ENCODE measurements at regions not wholly inside any gene's neighbourhood (a gene's known extent, or its start where the extent isn't known, plus 50 kb on each side); places are given as distances from the start of the nearest gene placed in this dataset.

DNA sequence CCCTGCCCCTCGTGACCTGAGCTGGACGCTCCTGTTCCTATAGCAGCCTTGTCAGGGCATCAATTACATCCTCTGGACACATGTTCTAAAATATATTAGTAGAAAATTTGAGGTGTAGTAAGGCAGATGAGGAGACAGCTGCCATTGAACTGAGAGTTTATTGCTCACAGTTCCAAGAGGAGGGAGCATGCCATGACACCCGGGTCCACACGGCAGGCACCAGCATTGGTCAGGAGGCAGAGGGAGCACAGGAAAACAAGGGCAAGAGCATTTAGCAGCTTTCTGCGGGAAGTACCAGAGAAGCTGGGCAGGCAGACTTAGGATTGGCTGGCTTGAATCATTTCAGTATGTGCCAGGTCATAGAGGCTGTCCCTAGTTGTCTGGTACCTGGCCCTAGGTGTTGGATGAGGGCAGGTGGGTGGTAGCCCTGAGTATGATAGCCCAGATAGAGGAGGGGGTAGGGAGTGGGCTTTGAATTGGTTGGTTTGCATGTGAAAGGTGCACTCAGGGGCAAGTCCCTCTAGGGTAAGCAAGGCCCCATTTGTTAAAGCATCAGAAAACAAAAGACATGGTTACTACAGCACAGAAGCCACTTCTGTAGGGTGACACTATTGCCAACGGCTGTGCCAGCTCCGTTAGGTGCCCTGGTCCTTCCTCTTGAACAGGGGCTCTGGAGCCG lies 223.6 kb upstream of the RAB4A start:
- no peaks in the 10 kb centered on the region for H3K27me3 ChIP-seq (replicated peaks; ENCODE audit: insufficient read depth, low read length)
- TF ChIP-seq EZH2 (optimal IDR thresholded peaks at IDR 0.05; ENCODE audit: low read depth, low read length) (no peak), CTCF (IDR thresholded peaks at IDR 0.05; ENCODE audit: low read length) (no peak), EZH2phosphoT487 (IDR thresholded peaks at IDR 0.05; ENCODE audit: low read length) (no peak)
- H3K4me2 ChIP-seq (ENCODE audit: low read depth, low read length) = no peak overlapping the region
- H4K20me1 ChIP-seq (ENCODE audit: insufficient read depth, low read length) = no peaks in the 10 kb centered on the region
- H2AFZ ChIP-seq (ENCODE audit: low read length) = no peak overlapping the region
- no peak overlapping the region for H3K9ac ChIP-seq (ENCODE audit: low read length)
- H3K79me2 ChIP-seq (ENCODE audit: low read length) = no peaks in the 10 kb centered on the region
- no peak overlapping the region for H3K27ac ChIP-seq (ENCODE audit: low read length)
- no peaks in the 10 kb centered on the region for H3K4me1 ChIP-seq (ENCODE audit: low read length)
- no peak overlapping the region for H3K4me3 ChIP-seq (ENCODE audit: low read length)
- H3F3A ChIP-seq (ENCODE audit: insufficient read depth, low read length) = no peaks in the 10 kb centered on the region
- no peak for DNase-seq
- H3K9me2 ChIP-seq (replicated peaks; ENCODE audit: insufficient read depth, low read length) = no peaks in the 10 kb centered on the region
- H3K9me3 ChIP-seq (replicated peaks; ENCODE audit: insufficient read depth, low read length) = no peaks in the 10 kb centered on the region
- no peaks in the 10 kb centered on the region for H3K36me3 ChIP-seq (replicated peaks; ENCODE audit: insufficient read depth, low read length)

- DNase-seq = no peak
- H3K27me3 ChIP-seq (replicated peaks; ENCODE audit: insufficient read depth, low read length) = no peaks in the 10 kb centered on the region
- no peaks in the 10 kb centered on the region for H3F3A ChIP-seq (ENCODE audit: insufficient read depth, low read length)
- H3K4me1 ChIP-seq (ENCODE audit: low read length) = no peaks in the 10 kb centered on the region
- no peak overlapping the region for H3K4me2 ChIP-seq (ENCODE audit: low read depth, low read length)
- no peaks in the 10 kb centered on the region for H4K20me1 ChIP-seq (ENCODE audit: insufficient read depth, low read length)
- H3K36me3 ChIP-seq (replicated peaks; ENCODE audit: insufficient read depth, low read length) = no peaks in the 10 kb centered on the region
- no peaks in the 10 kb centered on the region for H3K9me2 ChIP-seq (replicated peaks; ENCODE audit: insufficient read depth, low read length)
- no peak overlapping the region for H3K27ac ChIP-seq (ENCODE audit: low read length)
- H3K9ac ChIP-seq (ENCODE audit: low read length) = no peak overlapping the region
- no peak overlapping the region for H2AFZ ChIP-seq (ENCODE audit: low read length)
- H3K9me3 ChIP-seq (replicated peaks; ENCODE audit: insufficient read depth, low read length) = no peaks in the 10 kb centered on the region
- TF ChIP-seq CTCF (IDR thresholded peaks at IDR 0.05; ENCODE audit: low read length) (no peak), EZH2phosphoT487 (IDR thresholded peaks at IDR 0.05; ENCODE audit: low read length) (no peak), EZH2 (optimal IDR thresholded peaks at IDR 0.05; ENCODE audit: low read depth, low read length) (no peak)
- H3K4me3 ChIP-seq (ENCODE audit: low read length) = no peak overlapping the region
- H3K79me2 ChIP-seq (ENCODE audit: low read length) = no peaks in the 10 kb centered on the region
Observed at GRCh38 chr1:229047840-229048620, 222.9 kb upstream of the RAB4A start.

GRCh38 chr1:229048896-229049295 lies 222.0 kb upstream of the RAB4A start:
- Histone ChIP-seq H2AFZ (ENCODE audit: low read length) (no peak overlapping the region), H3K9me3 (replicated peaks; ENCODE audit: insufficient read depth, low read length) (no peaks in the 10 kb centered on the region), H3K4me2 (ENCODE audit: low read depth, low read length) (no peak overlapping the region), H3K27ac (ENCODE audit: low read length) (no peak overlapping the region), H3K9ac (ENCODE audit: low read length) (no peak overlapping the region), H3K9me2 (replicated peaks; ENCODE audit: insufficient read depth, low read length) (no peaks in the 10 kb centered on the region), H3F3A (ENCODE audit: insufficient read depth, low read length) (no peaks in the 10 kb centered on the region), H4K20me1 (ENCODE audit: insufficient read depth, low read length) (no peaks in the 10 kb centered on the region), H3K79me2 (ENCODE audit: low read length) (no peaks in the 10 kb centered on the region), H3K36me3 (replicated peaks; ENCODE audit: insufficient read depth, low read length) (no peaks in the 10 kb centered on the region), H3K4me3 (ENCODE audit: low read length) (no peak overlapping the region), H3K4me1 (ENCODE audit: low read length) (no peaks in the 10 kb centered on the region), H3K27me3 (replicated peaks; ENCODE audit: insufficient read depth, low read length) (no peaks in the 10 kb centered on the region)
- TF ChIP-seq EZH2 (optimal IDR thresholded peaks at IDR 0.05; ENCODE audit: low read depth, low read length) (no peak), CTCF (IDR thresholded peaks at IDR 0.05; ENCODE audit: low read length) (no peak), EZH2phosphoT487 (IDR thresholded peaks at IDR 0.05; ENCODE audit: low read length) (no peak)
- no peak for DNase-seq
